Type B pancreatic cell (in vitro differentiated cells): ENCODE measurements at regions not wholly inside any gene's neighbourhood (a gene's known extent, or its start where the extent isn't known, plus 50 kb on each side); places are given as distances from the start of the nearest gene placed in this dataset.

ENCODE experiments used
- DNase-seq: peaks from one replicate; pipeline ENCODE4 v3.0.0; 2021; ENCODE audit warnings: mixed read lengths; ENCODE audit not compliant: unreplicated experiment; ENCODE audit errors: extremely low spot score
- H3K27ac Mint-ChIP-seq: 2 replicates; pipeline ENCODE4 v1.8.0; 2021; ENCODE audit warnings: mild to moderate bottlenecking, mixed read lengths
- H3K27me3 Mint-ChIP-seq: 2 replicates; pipeline ENCODE4 v1.8.0; 2021; ENCODE audit warnings: mixed read lengths
- H3K36me3 Mint-ChIP-seq: 2 replicates; pipeline ENCODE4 v1.8.0; 2021; ENCODE audit warnings: mixed read lengths
- H3K4me1 Mint-ChIP-seq: one replicate; pipeline ENCODE4 v1.8.0; 2021; ENCODE audit warnings: mixed read lengths; ENCODE audit not compliant: unreplicated experiment
- H3K4me3 Mint-ChIP-seq: 2 replicates; pipeline ENCODE4 v1.8.0; 2021; ENCODE audit warnings: mild to moderate bottlenecking, mixed read lengths
- H3K9me3 Mint-ChIP-seq: 2 replicates; pipeline ENCODE4 v1.8.0; 2021; ENCODE audit warnings: mixed read lengths
- CTCF ChIP-seq: fragments of 200-600 bp; sonication (generic); conservative IDR thresholded peaks from 2 replicates; pipeline ENCODE4 v1.5.0; 2021; ENCODE audit warnings: antibody characterized with exemption, mild to moderate bottlenecking

- no peaks in the 10 kb centered on the region for H3K36me3 Mint-ChIP-seq
- TF ChIP-seq CTCF: no peak
- no peak overlapping the region for H3K27ac Mint-ChIP-seq
- peaks cover 4% of the 10 kb centered on the region for H3K27me3 Mint-ChIP-seq
- no peak for DNase-seq
- peaks cover 9% of the 10 kb centered on the region for H3K4me1 Mint-ChIP-seq
- H3K9me3 Mint-ChIP-seq: no peaks in the 10 kb centered on the region
- H3K4me3 Mint-ChIP-seq: no peak overlapping the region
Measured at GRCh38 chr2:164065038-164065437, 329.2 kb upstream of the FIGN start.

GRCh38 chr2:164061129-164061746 is 325.4 kb upstream of the FIGN start:
- H3K4me1 Mint-ChIP-seq: no peaks in the 10 kb centered on the region
- H3K4me3 Mint-ChIP-seq: no peak overlapping the region
- no peaks in the 10 kb centered on the region for H3K36me3 Mint-ChIP-seq
- peak; percentile 81 for TF ChIP-seq CTCF
- H3K9me3 Mint-ChIP-seq: no peaks in the 10 kb centered on the region
- peaks cover 8% of the 10 kb centered on the region for H3K27me3 Mint-ChIP-seq
- no peak overlapping the region for H3K27ac Mint-ChIP-seq
- no peak for DNase-seq

GRCh38 chr2:164060031-164060430 is 324.2 kb upstream of the FIGN start:
- Mint-ChIP-seq H3K27me3 (peaks cover 8% of the 10 kb centered on the region), H3K4me1 (peaks cover 3% of the 10 kb centered on the region), H3K36me3 (no peaks in the 10 kb centered on the region), H3K4me3 (no peak overlapping the region), H3K9me3 (no peaks in the 10 kb centered on the region), H3K27ac (no peak overlapping the region)
- TF ChIP-seq CTCF: no peak
- DNase-seq: no peak

GRCh38 chr2:164055623-164056022 is 319.8 kb upstream of the FIGN start:
- H3K36me3 Mint-ChIP-seq: no peaks in the 10 kb centered on the region
- peaks cover 5% of the 10 kb centered on the region for H3K27me3 Mint-ChIP-seq
- DNase-seq: no peak
- no peaks in the 10 kb centered on the region for H3K9me3 Mint-ChIP-seq
- peaks cover 9% of the 10 kb centered on the region for H3K4me1 Mint-ChIP-seq
- H3K4me3 Mint-ChIP-seq: no peak overlapping the region
- H3K27ac Mint-ChIP-seq: no peak overlapping the region
- TF ChIP-seq CTCF: no peak

GRCh38 chr2:164054651-164055050 is 318.8 kb upstream of the FIGN start:
- H3K36me3 Mint-ChIP-seq: no peaks in the 10 kb centered on the region
- TF ChIP-seq CTCF: no peak

GRCh38 chr2:164053021-164053420 is 317.2 kb upstream of the FIGN start:
- Mint-ChIP-seq H3K4me1 (peaks cover 9% of the 10 kb centered on the region), H3K27me3 (no peaks in the 10 kb centered on the region), H3K36me3 (no peaks in the 10 kb centered on the region), H3K4me3 (no peak overlapping the region), H3K27ac (no peak overlapping the region), H3K9me3 (no peaks in the 10 kb centered on the region)
- DNase-seq: no peak
- TF ChIP-seq CTCF: no peak

More at GRCh38 chr2:164054651-164055050, 318.8 kb upstream of the FIGN start:
- H3K4me1 Mint-ChIP-seq: peaks cover 9% of the 10 kb centered on the region
- H3K4me3 Mint-ChIP-seq: no peak overlapping the region
- no peak for DNase-seq
- H3K9me3 Mint-ChIP-seq: no peaks in the 10 kb centered on the region
- no peak overlapping the region for H3K27ac Mint-ChIP-seq
- peaks cover 5% of the 10 kb centered on the region for H3K27me3 Mint-ChIP-seq
